ENCODE measurements at regions not wholly inside any gene's neighbourhood (a gene's known extent, or its start where the extent isn't known, plus 50 kb on each side); places are given as distances from the start of the nearest gene placed in this dataset.
"Not testable (repeated sequence)": the region's sequence is repeated elsewhere in the genome, so short reads cannot be mapped to it uniquely, and the experiment has no call there.

DNA sequence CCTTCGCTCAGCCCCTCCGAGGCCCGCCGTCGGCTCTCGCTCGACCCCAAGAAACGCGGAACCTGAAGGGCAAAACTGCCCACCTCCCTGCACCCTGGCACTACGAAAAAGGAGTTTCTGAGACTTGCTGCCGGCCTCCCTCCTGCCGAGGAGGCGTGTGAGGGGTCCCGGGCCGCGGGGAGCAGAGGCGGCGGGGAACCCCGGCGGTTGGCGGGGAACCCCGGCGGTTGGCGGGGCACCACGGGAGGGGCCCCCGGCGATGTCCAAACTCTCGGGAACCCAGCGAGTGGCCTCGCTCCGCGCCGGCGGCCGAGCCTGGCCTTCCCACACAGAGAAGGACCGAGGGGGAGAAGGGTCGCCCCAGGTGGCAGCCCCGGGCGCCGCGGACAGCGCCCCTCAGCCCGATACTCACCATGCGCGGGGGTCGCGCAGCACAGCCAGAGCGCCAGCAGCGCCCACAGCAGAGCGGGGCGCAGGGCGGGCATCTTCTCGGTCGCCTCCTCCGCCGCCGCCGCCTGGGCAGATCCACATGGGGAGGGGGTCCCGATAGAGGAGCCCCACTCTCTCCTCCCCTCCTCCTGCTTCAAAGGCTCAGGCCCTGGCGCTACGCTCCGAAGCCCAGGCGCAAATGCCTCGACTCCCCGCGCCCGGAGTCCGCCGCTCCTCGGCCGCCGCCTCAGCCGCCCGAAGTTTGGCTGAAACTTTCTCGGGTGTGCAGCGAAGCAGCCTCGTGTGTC lies 69.4 kb upstream of the NUDT4B start:
- not testable (repeated sequence) for H3K9me3 ChIP-seq (replicated peaks; ENCODE audit: control insufficient read depth, low read depth, low read length); DNase-seq; H3K36me3 ChIP-seq (ENCODE audit: control insufficient read depth, insufficient read depth, low read length); H3K4me1 ChIP-seq (ENCODE audit: control insufficient read depth, insufficient read depth, low read length); H3K27me3 ChIP-seq (ENCODE audit: control insufficient read depth, insufficient read depth, low read length)
- peak overlapping the region; percentile 53 for H3K4me3 ChIP-seq (ENCODE audit: low read length)
- WGBS (ENCODE audit: insufficient coverage), result no CpG with 5 or more reads among the region's 77 CpGs
- peak overlapping the region; percentile 62 for H3K27ac ChIP-seq (ENCODE audit: low read length)

DNA sequence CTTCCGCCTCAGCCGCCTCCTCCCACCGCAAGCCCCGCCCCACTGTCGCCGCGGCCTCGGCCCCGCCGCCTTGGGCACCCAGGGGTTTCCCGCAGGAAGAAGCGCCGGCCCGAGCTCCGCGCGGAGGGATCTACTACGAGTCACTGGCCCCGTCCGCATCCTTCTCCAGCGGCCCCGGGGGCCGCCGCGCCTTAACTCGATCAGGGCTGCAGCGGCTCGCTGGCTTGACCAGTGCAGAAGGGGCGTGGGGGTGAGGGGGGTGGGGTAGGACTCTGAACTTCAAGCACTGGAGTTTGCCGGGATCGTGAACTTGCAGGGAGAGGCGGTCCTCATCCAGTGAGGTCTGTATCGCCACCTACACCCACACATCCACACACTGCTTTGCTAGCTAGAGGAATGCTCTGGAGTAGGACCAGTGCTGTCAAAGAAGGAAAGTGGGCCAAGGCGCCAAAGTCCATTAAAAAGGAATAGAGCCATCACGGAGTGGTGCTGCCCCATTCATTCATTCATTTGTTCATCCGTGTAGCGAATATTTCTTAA lies 68.7 kb upstream of the NUDT4B start:
- WGBS (ENCODE audit: insufficient coverage), result no CpG with 5 or more reads among the region's 37 CpGs
- not testable (repeated sequence) for H3K9me3 ChIP-seq (replicated peaks; ENCODE audit: control insufficient read depth, low read depth, low read length); H3K4me1 ChIP-seq (ENCODE audit: control insufficient read depth, insufficient read depth, low read length); DNase-seq; H3K27me3 ChIP-seq (ENCODE audit: control insufficient read depth, insufficient read depth, low read length); H3K27ac ChIP-seq (ENCODE audit: low read length); H3K36me3 ChIP-seq (ENCODE audit: control insufficient read depth, insufficient read depth, low read length)
- H3K4me3 ChIP-seq (ENCODE audit: low read length), result peak overlapping the region; percentile 53

DNA sequence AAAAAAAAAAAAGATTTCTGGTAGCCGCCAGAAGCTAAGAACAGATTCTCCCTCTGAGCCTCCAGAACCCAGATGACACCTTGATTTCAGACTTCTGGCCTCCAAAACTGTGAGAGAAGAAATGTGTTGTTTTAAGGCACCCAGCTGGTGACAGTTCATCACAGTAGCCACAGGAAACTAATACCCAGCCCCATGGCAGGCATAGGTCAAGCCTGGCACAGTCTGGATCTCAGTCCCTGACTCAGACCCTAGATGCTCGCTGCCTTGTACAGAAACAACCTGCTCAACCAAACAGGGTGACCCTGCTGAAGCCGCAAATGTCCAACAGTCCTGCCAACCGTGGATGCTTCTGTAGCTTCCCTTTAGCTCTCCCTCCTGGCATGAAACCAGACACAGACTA lies 61.8 kb upstream of the NUDT4B start:
- H3K36me3 ChIP-seq (ENCODE audit: control insufficient read depth, insufficient read depth, low read length); H3K27me3 ChIP-seq (ENCODE audit: control insufficient read depth, insufficient read depth, low read length); H3K27ac ChIP-seq (ENCODE audit: low read length); DNase-seq; H3K4me1 ChIP-seq (ENCODE audit: control insufficient read depth, insufficient read depth, low read length); H3K9me3 ChIP-seq (replicated peaks; ENCODE audit: control insufficient read depth, low read depth, low read length); H3K4me3 ChIP-seq (ENCODE audit: low read length): not testable (repeated sequence)
- WGBS (ENCODE audit: insufficient coverage), result no CpG with 5 or more reads among the region's 4 CpGs

DNA sequence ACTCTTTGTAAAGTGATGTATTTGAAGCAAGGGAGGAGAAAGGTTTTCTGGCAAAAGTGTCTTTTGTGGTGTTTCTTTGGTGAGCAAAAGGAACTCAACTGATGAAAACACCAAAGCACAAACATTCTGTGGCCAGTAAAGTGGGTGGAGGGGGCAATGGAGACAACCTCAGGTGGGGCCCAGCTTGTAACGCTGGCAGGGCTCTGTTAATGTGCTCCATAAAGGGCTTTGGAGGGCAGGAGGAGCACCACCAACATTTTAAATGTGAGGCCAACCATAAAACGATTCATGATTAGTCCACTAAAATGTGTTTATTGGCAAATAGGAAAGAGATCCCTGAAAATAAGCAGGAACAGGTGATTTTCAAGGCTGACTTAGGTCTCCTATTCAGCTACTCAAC lies 61.2 kb upstream of the NUDT4B start:
- not testable (repeated sequence) for H3K27ac ChIP-seq (ENCODE audit: low read length); DNase-seq; H3K9me3 ChIP-seq (replicated peaks; ENCODE audit: control insufficient read depth, low read depth, low read length); H3K4me3 ChIP-seq (ENCODE audit: low read length); H3K36me3 ChIP-seq (ENCODE audit: control insufficient read depth, insufficient read depth, low read length); H3K4me1 ChIP-seq (ENCODE audit: control insufficient read depth, insufficient read depth, low read length); H3K27me3 ChIP-seq (ENCODE audit: control insufficient read depth, insufficient read depth, low read length)
- no CpG with 5 or more reads among the region's 2 CpGs for WGBS (ENCODE audit: insufficient coverage)

All from muscle of leg (tissue), 3 donors.